B cell (primary cell): ENCODE measurements at regions not wholly inside any gene's neighbourhood (a gene's known extent, or its start where the extent isn't known, plus 50 kb on each side); places are given as distances from the start of the nearest gene placed in this dataset.

Source experiments
- ATAC-seq: fragments of 200-7000 bp; cut with Tn5 transposase; one replicate; pipeline ENCODE4 v1.10.0; 2021; ENCODE audit warnings: low read depth, mild to moderate bottlenecking, moderate number of reproducible peaks, moderate library complexity
- CTCF ChIA-PET: fragments of 350-600 bp; sonication (Branson Sonifier 250); formaldehyde crosslinking; loops from one replicate; lab custom pipeline; 2021; ENCODE audit warnings: antibody characterized with exemption, inconsistent platforms; lab: Charles Lee
- POLR2A ChIA-PET: fragments of 350-600 bp; sonication (Branson Sonifier 250); formaldehyde crosslinking; loops from one replicate; lab custom pipeline; 2021; ENCODE audit warnings: antibody characterized with exemption; lab: Charles Lee
- DNase-seq: peaks from one replicate; pipeline ENCODE4 v3.0.0; 2013
- H2AFZ ChIP-seq: 2 replicates; pipeline ENCODE4 v1.6.1; 2012; ENCODE audit warnings: mild to moderate bottlenecking, low read depth, low read length; ENCODE audit not compliant: insufficient read depth, poor library complexity, severe bottlenecking
- H3K27ac ChIP-seq, 2 donors: 1 replicate in 1 of 2; 2 replicates in 1 of 2; pipeline ENCODE4 v1.5.1; 2012 to 2013; ENCODE audit warnings: low read length in 2 of 2, mild to moderate bottlenecking in 2 of 2, moderate library complexity in 1 of 2
- H3K27me3 ChIP-seq, 4 experiments: fragments of 200-600 bp in 1 of 4; sonication (generic) in 1 of 4; replicated peaks in 1 of 4; 1 replicate in 2 of 4; 2 replicates in 2 of 4; pipeline versions ENCODE4 v1.6.1 to v1.7.0; 2013 to 2016; ENCODE audit warnings: low read length in 3 of 4, mild to moderate bottlenecking in 2 of 4, mixed read lengths in 1 of 4, moderate library complexity in 1 of 4; ENCODE audit not compliant: insufficient read depth in 4 of 4, control insufficient read depth in 3 of 4; ENCODE audit errors: control extremely low read depth in 1 of 4
- H3K36me3 ChIP-seq, 2 experiments: replicated peaks in 1 of 2; 1 replicate in 1 of 2; 2 replicates in 1 of 2; pipeline versions ENCODE4 v1.6.1 to v1.7.1; 2013; ENCODE audit warnings: low read length in 1 of 2; ENCODE audit not compliant: insufficient read depth in 2 of 2, control insufficient read depth in 1 of 2; ENCODE audit errors: control extremely low read depth in 1 of 2, extremely low read depth in 1 of 2
- H3K4me1 ChIP-seq, 2 donors: fragments of 200-600 bp in 1 of 2; sonication (generic) in 1 of 2; 1 replicate in 1 of 2; 2 replicates in 1 of 2; pipeline versions ENCODE4 v1.5.1 to v1.6.1; 2013 to 2017; ENCODE audit warnings: low read length in 2 of 2; ENCODE audit not compliant: control insufficient read depth in 2 of 2, insufficient read depth in 2 of 2
- H3K4me2 ChIP-seq: replicated peaks from 2 replicates; pipeline ENCODE3; 2012; ENCODE audit warnings: mild to moderate bottlenecking, low read depth, low read length; ENCODE audit not compliant: poor library complexity, severe bottlenecking
- H3K4me3 ChIP-seq, 5 experiments: fragments of 200-600 bp in 1 of 5; sonication (generic) in 1 of 5; 1 replicate in 3 of 5; 2 replicates in 2 of 5; pipeline versions ENCODE4 v1.5.1 to v1.7.0; 2011 to 2016; ENCODE audit warnings: low read length in 4 of 5, mild to moderate bottlenecking in 4 of 5, low read depth in 2 of 5, control low read depth in 1 of 5, moderate library complexity in 1 of 5; ENCODE audit not compliant: insufficient read depth in 1 of 5; ENCODE audit errors: control extremely low read depth in 1 of 5, extremely low read depth in 1 of 5
- H3K79me2 ChIP-seq: fragments of 200-600 bp; sonication (generic); one replicate; pipeline ENCODE4 v1.6.0; 2016; ENCODE audit warnings: low read length; ENCODE audit not compliant: control insufficient read depth, insufficient read depth
- H3K9ac ChIP-seq: fragments of 200-600 bp; sonication (generic); 2 replicates; pipeline ENCODE4 v1.6.1; 2017; ENCODE audit warnings: mild to moderate bottlenecking, low read length, moderate library complexity
- H3K9me3 ChIP-seq, 3 donors: one replicate each; pipeline versions ENCODE4 v1.6.1 to v1.7.1; 2013; ENCODE audit warnings: low read length in 2 of 3; ENCODE audit not compliant: control insufficient read depth in 2 of 3, insufficient read depth in 1 of 3; ENCODE audit errors: control extremely low read depth in 1 of 3
- H4K20me1 ChIP-seq: 2 replicates; pipeline ENCODE4 v1.6.0; 2012; ENCODE audit warnings: mild to moderate bottlenecking, low read length; ENCODE audit not compliant: insufficient read depth, control insufficient read depth, poor library complexity, severe bottlenecking
- H3K27ac Mint-ChIP-seq: one replicate; pipeline ENCODE4 v1.8.0; 2021; ENCODE audit warnings: mixed read lengths
- H3K27me3 Mint-ChIP-seq: one replicate; pipeline ENCODE4 v1.8.0; 2021; ENCODE audit warnings: mixed read lengths
- H3K4me1 Mint-ChIP-seq: one replicate; pipeline ENCODE4 v1.8.0; 2021; ENCODE audit warnings: mixed read lengths
- H3K4me3 Mint-ChIP-seq: one replicate; pipeline ENCODE4 v1.8.0; 2021; ENCODE audit warnings: mixed read lengths
- H3K9me3 Mint-ChIP-seq: one replicate; pipeline ENCODE4 v1.8.0; 2022; ENCODE audit warnings: mixed read lengths; ENCODE audit not compliant: insufficient read depth
- CTCF ChIP-seq: fragments of 200-600 bp; IDR thresholded peaks from one replicate; pipeline ENCODE4 v1.8.0; 2022; ENCODE audit warnings: antibody characterized with exemption, mild to moderate bottlenecking
- EZH2 ChIP-seq: IDR thresholded peaks from 2 replicates; pipeline ENCODE4 v1.6.1; 2012; ENCODE audit warnings: borderline replicate concordance, low read depth, mild to moderate bottlenecking, moderate library complexity, low read length; ENCODE audit not compliant: insufficient read depth, poor library complexity, severe bottlenecking
- WGBS: methylation state at CpG from one replicate; pipeline ENCODE4 v1.1.5; 2013; ENCODE audit warnings: missing lambda C conversion rate; ENCODE audit not compliant: insufficient coverage; 5-methylcytosine and 5-hydroxymethylcytosine counted together
- intact Hi-C: fragments of 100-400 bp; cut with micrococcal nuclease; formaldehyde crosslinking; loops from one replicate; pipeline ENCODE4 v1.10.0; 2022

- TF ChIP-seq CTCF (no peak), EZH2 (no peak)
- Histone ChIP-seq H3K9ac (no peak overlapping the region), H3K4me2 (no peak overlapping the region), H3K27ac (no peak overlapping the region), H4K20me1 (no peaks in the 10 kb centered on the region), H3K27me3 (no peaks in the 10 kb centered on the region), H3K4me3 (no peak overlapping the region), H3K79me2 (no peaks in the 10 kb centered on the region), H3K4me1 (no peaks in the 10 kb centered on the region), H3K36me3 (no peaks in the 10 kb centered on the region), H3K9me3 (peaks cover 0 to 5% (median 0%) of the 10 kb centered on the region in 3 donors), H2AFZ (no peak overlapping the region)
- peaks cover 2% of the 10 kb centered on the region for H3K9me3 Mint-ChIP-seq
- CTCF ChIA-PET: no interaction called here
- intact Hi-C loops: no loop called here
- ATAC-seq: no peak
- H3K27ac Mint-ChIP-seq: no peak overlapping the region
- H3K27me3 Mint-ChIP-seq: peaks cover 12% of the 10 kb centered on the region
- POLR2A ChIA-PET: interaction anchor here (0.7 kb wide), 1 partner anchor 1439 kb away, joined by 6 read pairs; no protein-coding TSS in a partner anchor
- no peaks in the 10 kb centered on the region for H3K4me1 Mint-ChIP-seq
- 93% methylated on average over 4 of the region's 5 CpGs for WGBS
- no peak overlapping the region for H3K4me3 Mint-ChIP-seq
- no peak for DNase-seq
Observed at GRCh38 chr9:96089452-96090085, 212.4 kb downstream of the HSD17B3 start.

- no peak overlapping the region for H3K4me3 Mint-ChIP-seq
- no peak overlapping the region for H3K4me2 ChIP-seq
- H3K9ac ChIP-seq: no peak overlapping the region
- no peaks in the 10 kb centered on the region for H3K4me1 Mint-ChIP-seq
- no peaks in the 10 kb centered on the region for H3K4me1 ChIP-seq
- no peak overlapping the region for H2AFZ ChIP-seq
- DNase-seq (no peak), ATAC-seq (no peak)
- no peak overlapping the region for H3K27ac Mint-ChIP-seq
- no peak overlapping the region for H3K27ac ChIP-seq
- no peak for TF ChIP-seq CTCF
- TF ChIP-seq EZH2: no peak
- no peaks in the 10 kb centered on the region for H3K79me2 ChIP-seq
- H3K9me3 ChIP-seq: peaks cover 0 to 5% (median 0%) of the 10 kb centered on the region in 3 donors
- no peaks in the 10 kb centered on the region for H3K27me3 ChIP-seq
- no CpG with 5 or more reads among the region's 4 CpGs for WGBS
- H4K20me1 ChIP-seq: no peaks in the 10 kb centered on the region
- H3K36me3 ChIP-seq: no peaks in the 10 kb centered on the region
- H3K27me3 Mint-ChIP-seq: peaks cover 12% of the 10 kb centered on the region
- H3K9me3 Mint-ChIP-seq: peaks cover 2% of the 10 kb centered on the region
- ChIA-PET CTCF (no interaction called here), POLR2A (no interaction called here)
- intact Hi-C loops: no loop called here
- H3K4me3 ChIP-seq: no peak overlapping the region
Observed at GRCh38 chr9:96088510-96088909, 213.0 kb downstream of the ERCC6L2 start.
